Progenitor cell of endocrine pancreas (in vitro differentiated cells): ENCODE measurements at regions not wholly inside any gene's neighbourhood (a gene's known extent, or its start where the extent isn't known, plus 50 kb on each side); places are given as distances from the start of the nearest gene placed in this dataset.

Experiments used
- DNase-seq: peaks from one replicate; pipeline ENCODE4 v3.0.0; 2021; ENCODE audit warnings: low spot score; ENCODE audit not compliant: unreplicated experiment
- H3K27ac Mint-ChIP-seq: 2 replicates; pipeline ENCODE4 v1.8.0; 2021; ENCODE audit warnings: mild to moderate bottlenecking, moderate library complexity, mixed read lengths
- H3K27me3 Mint-ChIP-seq: 2 replicates; pipeline ENCODE4 v1.8.0; 2021; ENCODE audit warnings: mixed read lengths
- H3K36me3 Mint-ChIP-seq: 2 replicates; pipeline ENCODE4 v1.8.0; 2022; ENCODE audit warnings: mixed read lengths; ENCODE audit not compliant: insufficient read depth
- H3K4me1 Mint-ChIP-seq: 2 replicates; pipeline ENCODE4 v1.8.0; 2021; ENCODE audit warnings: low read depth, mixed read lengths
- H3K4me3 Mint-ChIP-seq: 2 replicates; pipeline ENCODE4 v1.8.0; 2021; ENCODE audit warnings: low read depth, mild to moderate bottlenecking, moderate library complexity, mixed read lengths
- H3K9me3 Mint-ChIP-seq: 2 replicates; pipeline ENCODE4 v1.8.0; 2021; ENCODE audit warnings: low read depth, mixed read lengths
- CTCF ChIP-seq: fragments of 200-600 bp; sonication (generic); IDR thresholded peaks from one replicate; pipeline ENCODE4 v1.5.0; 2021; ENCODE audit warnings: antibody characterized with exemption, mild to moderate bottlenecking; ENCODE audit not compliant: unreplicated experiment

GRCh38 chr4:92215476-92215875 lies 88.3 kb upstream of the GRID2 start:
- Mint-ChIP-seq H3K9me3 (peaks cover 33% of the 10 kb centered on the region), H3K27ac (no peak overlapping the region), H3K4me1 (no peaks in the 10 kb centered on the region), H3K27me3 (no peaks in the 10 kb centered on the region), H3K36me3 (no peaks in the 10 kb centered on the region), H3K4me3 (no peak overlapping the region)
- no peak for DNase-seq
- no peak for TF ChIP-seq CTCF

GRCh38 chr4:92231511-92231910 lies 72.3 kb upstream of the GRID2 start:
- no peaks in the 10 kb centered on the region for H3K9me3 Mint-ChIP-seq
- H3K27me3 Mint-ChIP-seq: no peaks in the 10 kb centered on the region
- no peak overlapping the region for H3K27ac Mint-ChIP-seq
- no peaks in the 10 kb centered on the region for H3K4me1 Mint-ChIP-seq
- H3K36me3 Mint-ChIP-seq: no peaks in the 10 kb centered on the region
- TF ChIP-seq CTCF: no peak
- no peak for DNase-seq
- no peak overlapping the region for H3K4me3 Mint-ChIP-seq

GRCh38 chr4:92232566-92232965 lies 71.2 kb upstream of the GRID2 start:
- Mint-ChIP-seq H3K27ac (no peak overlapping the region), H3K36me3 (no peaks in the 10 kb centered on the region), H3K4me1 (no peaks in the 10 kb centered on the region), H3K9me3 (no peaks in the 10 kb centered on the region), H3K4me3 (no peak overlapping the region), H3K27me3 (no peaks in the 10 kb centered on the region)
- DNase-seq: no peak
- no peak for TF ChIP-seq CTCF

- Mint-ChIP-seq H3K9me3 (peaks cover 4% of the 10 kb centered on the region), H3K27ac (no peak overlapping the region), H3K4me1 (peaks cover 6% of the 10 kb centered on the region), H3K36me3 (peaks cover 2% of the 10 kb centered on the region), H3K4me3 (no peak overlapping the region), H3K27me3 (no peaks in the 10 kb centered on the region)
- TF ChIP-seq CTCF: no peak
- no peak for DNase-seq
Measured at GRCh38 chr4:92234393-92235176, 69.2 kb upstream of the GRID2 start.

- no peak for DNase-seq
- Mint-ChIP-seq H3K27me3 (no peaks in the 10 kb centered on the region), H3K4me1 (peaks cover 6% of the 10 kb centered on the region), H3K4me3 (no peak overlapping the region), H3K27ac (no peak overlapping the region), H3K9me3 (peaks cover 6% of the 10 kb centered on the region), H3K36me3 (peaks cover 2% of the 10 kb centered on the region)
- TF ChIP-seq CTCF: no peak
Measured at GRCh38 chr4:92235731-92236130, 68.0 kb upstream of the GRID2 start.
